Adrenal gland (tissue), 9 donors: ENCODE measurements at regions not wholly inside any gene's neighbourhood (a gene's known extent, or its start where the extent isn't known, plus 50 kb on each side); places are given as distances from the start of the nearest gene placed in this dataset.

Experiments used
- DNase-seq, 7 donors: peaks; one replicate each; pipeline ENCODE4 v3.0.0-alpha.2; 2019 to 2020
- H3K27ac ChIP-seq, 5 donors: fragments of 200-600 bp; sonication (generic) in 4 of 5; 1 replicate in 3 of 5; 2 replicates in 2 of 5; pipeline versions ENCODE4 v1.5.1 to v1.8.0; 2016 to 2020; ENCODE audit warnings: mild to moderate bottlenecking in 1 of 5
- H3K27me3 ChIP-seq: fragments of 200-600 bp; 2 replicates; pipeline ENCODE4 v1.8.0; 2021
- H3K36me3 ChIP-seq, 2 donors: fragments of 200-600 bp; replicated peaks in 1 of 2; 1 replicate in 1 of 2; 2 replicates in 1 of 2; pipeline versions ENCODE4 v1.5.1 to v1.8.0; 2018 to 2022
- H3K4me1 ChIP-seq, 2 donors: fragments of 200-600 bp; replicated peaks in 1 of 2; 1 replicate in 1 of 2; 2 replicates in 1 of 2; pipeline versions ENCODE4 v1.5.1 to v1.8.0; 2018 to 2021
- H3K4me3 ChIP-seq, 4 donors: fragments of 200-600 bp; sonication (generic) in 3 of 4; one replicate each; pipeline ENCODE4 v1.5.1; 2016 to 2018
- H3K9me3 ChIP-seq, 3 donors: fragments of 200-600 bp; sonication (generic) in 1 of 3; replicated peaks in 1 of 3; 1 replicate in 2 of 3; 2 replicates in 1 of 3; pipeline versions ENCODE4 v1.5.1 to v1.8.0; 2016 to 2021
- POLR2A ChIP-seq, 2 donors: fragments of 450-650 bp; IDR thresholded peaks; one replicate each; pipeline ENCODE4 v1.6.1; 2017; ENCODE audit warnings: antibody characterized with exemption in 2 of 2, mild to moderate bottlenecking in 2 of 2, moderate library complexity in 1 of 2
- WGBS, 4 donors: extraction: QIAGEN DNeasy Blood & Tissue Kit in 2 of 4; methylation state at CpG; one replicate each; pipeline versions ENCODE4 v1.1.5 to v1.1.7; 2013 to 2017; 5-methylcytosine and 5-hydroxymethylcytosine counted together
- intact Hi-C, 2 donors: fragments of 100-400 bp; cut with DNase I; formaldehyde crosslinking; loops; one replicate each; pipeline versions ENCODE4 v1.14.1 to v1.15.0; 2022 to 2023
- TF ChIP-seq, protein P1 (sequence below), 6 experiments: fragments of 450-650 bp in 4 of 6; fragments of 200-600 bp in 2 of 6; sonication (generic) in 1 of 6; IDR thresholded peaks; 1 replicate in 5 of 6; 2 replicates in 1 of 6; pipeline versions ENCODE4 v1.5.1 to v1.8.0; 2016 to 2021; ENCODE audit warnings: antibody characterized with exemption in 6 of 6, mild to moderate bottlenecking in 2 of 6, moderate library complexity in 1 of 6
- donor health status: healthy with polysubstance abuse.
- donor health status: Bipolar disorder and iron deficiency.
- donor health status: DM: yes; HTN: yes; CAD: no.
- donor health status: DM: no; HTN: no; CAD: no.
- donor health status: DM: no; HTN: no; CAD: no.

DNA sequence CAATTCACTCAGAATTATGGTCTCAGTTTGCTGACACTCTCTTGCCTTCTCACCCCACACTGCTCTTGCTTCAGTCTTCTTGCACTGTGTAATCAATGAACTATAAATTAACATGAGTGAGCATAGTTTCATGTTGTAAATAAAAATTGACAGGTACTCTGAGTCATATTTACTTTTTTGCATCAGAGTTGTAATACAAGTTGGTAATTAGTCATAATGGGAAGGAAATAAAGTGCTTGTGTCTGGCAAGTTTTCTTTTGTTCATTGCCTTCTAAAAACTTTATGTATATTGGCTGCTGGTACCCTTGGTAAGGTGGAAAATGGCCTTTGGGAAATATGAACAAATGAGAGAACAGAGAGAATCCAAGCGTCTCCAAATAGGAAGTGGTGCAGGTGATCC is 169.3 kb upstream of the MAGI2 start:
- whole genome bisulfite sequencing, 4 donors: 71 to 97% (median 82%) methylated on average over 1 of the region's 1 CpG
- intact Hi-C loops: no loop called here
- Histone ChIP-seq H3K27me3 (no peaks in the 10 kb centered on the region), H3K4me3 (no peak overlapping the region), H3K4me1 (no peaks in the 10 kb centered on the region), H3K36me3 (no peaks in the 10 kb centered on the region), H3K9me3 (no peaks in the 10 kb centered on the region), H3K27ac (no peak overlapping the region)
- TF ChIP-seq, protein P1, sequence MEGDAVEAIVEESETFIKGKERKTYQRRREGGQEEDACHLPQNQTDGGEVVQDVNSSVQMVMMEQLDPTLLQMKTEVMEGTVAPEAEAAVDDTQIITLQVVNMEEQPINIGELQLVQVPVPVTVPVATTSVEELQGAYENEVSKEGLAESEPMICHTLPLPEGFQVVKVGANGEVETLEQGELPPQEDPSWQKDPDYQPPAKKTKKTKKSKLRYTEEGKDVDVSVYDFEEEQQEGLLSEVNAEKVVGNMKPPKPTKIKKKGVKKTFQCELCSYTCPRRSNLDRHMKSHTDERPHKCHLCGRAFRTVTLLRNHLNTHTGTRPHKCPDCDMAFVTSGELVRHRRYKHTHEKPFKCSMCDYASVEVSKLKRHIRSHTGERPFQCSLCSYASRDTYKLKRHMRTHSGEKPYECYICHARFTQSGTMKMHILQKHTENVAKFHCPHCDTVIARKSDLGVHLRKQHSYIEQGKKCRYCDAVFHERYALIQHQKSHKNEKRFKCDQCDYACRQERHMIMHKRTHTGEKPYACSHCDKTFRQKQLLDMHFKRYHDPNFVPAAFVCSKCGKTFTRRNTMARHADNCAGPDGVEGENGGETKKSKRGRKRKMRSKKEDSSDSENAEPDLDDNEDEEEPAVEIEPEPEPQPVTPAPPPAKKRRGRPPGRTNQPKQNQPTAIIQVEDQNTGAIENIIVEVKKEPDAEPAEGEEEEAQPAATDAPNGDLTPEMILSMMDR (IDR thresholded peaks at IDR 0.05): no peak
- no peak for TF ChIP-seq POLR2A (IDR thresholded peaks at IDR 0.05)
- no peak for DNase-seq

GRCh38 chr7:79620291-79620690 is 166.8 kb upstream of the MAGI2 start:
- no peak for DNase-seq
- Histone ChIP-seq H3K9me3 (no peaks in the 10 kb centered on the region), H3K4me3 (no peak overlapping the region), H3K36me3 (no peaks in the 10 kb centered on the region), H3K4me1 (no peaks in the 10 kb centered on the region), H3K27me3 (no peaks in the 10 kb centered on the region), H3K27ac (no peak overlapping the region)
- intact Hi-C loops: no loop called here
- 41 to 64% (median 55%) methylated on average over 1 of the region's 1 CpG for WGBS, 4 donors
- TF ChIP-seq, protein P1 (IDR thresholded peaks at IDR 0.05): no peak
- no peak for TF ChIP-seq POLR2A (IDR thresholded peaks at IDR 0.05)

DNA sequence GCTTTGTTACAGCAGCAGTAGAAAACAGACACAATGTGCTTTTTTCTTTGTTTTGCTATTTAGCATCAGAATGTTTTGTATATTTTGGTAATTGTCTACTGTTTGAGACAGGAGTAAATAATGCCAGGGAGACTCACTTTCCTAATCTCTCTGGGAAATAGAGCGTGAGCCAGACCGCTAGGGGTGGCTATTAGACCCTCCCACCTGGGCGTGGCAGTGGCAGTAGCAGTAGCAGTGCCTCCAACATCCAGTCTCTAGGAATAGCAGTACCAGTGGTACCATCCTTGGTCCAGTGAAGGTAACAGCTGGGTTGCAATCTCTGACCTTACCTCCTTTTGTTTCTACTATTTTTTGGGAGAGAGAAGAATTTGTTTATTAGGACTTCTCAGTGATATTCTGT is 165.7 kb upstream of the MAGI2 start:
- H3K27ac ChIP-seq: no peak overlapping the region
- H3K4me1 ChIP-seq: no peaks in the 10 kb centered on the region
- no peaks in the 10 kb centered on the region for H3K36me3 ChIP-seq
- TF ChIP-seq, protein P1 (IDR thresholded peaks at IDR 0.05): no peak
- no peak for DNase-seq
- 92 to 97% (median 95%) methylated on average over 3 of the region's 3 CpGs for WGBS, 4 donors
- intact Hi-C loops: no loop called here
- H3K9me3 ChIP-seq: no peaks in the 10 kb centered on the region
- no peaks in the 10 kb centered on the region for H3K27me3 ChIP-seq
- no peak overlapping the region for H3K4me3 ChIP-seq

- DNase-seq: no peak
- WGBS, 4 donors: 85 to 92% (median 91%) methylated on average over 7 to 10 of the region's 10 CpGs
- TF ChIP-seq, protein P1 (IDR thresholded peaks at IDR 0.05): no peak
- TF ChIP-seq POLR2A (IDR thresholded peaks at IDR 0.05): no peak
- Histone ChIP-seq H3K9me3 (no peaks in the 10 kb centered on the region), H3K36me3 (no peaks in the 10 kb centered on the region), H3K4me1 (no peaks in the 10 kb centered on the region), H3K27ac (no peak overlapping the region), H3K4me3 (no peak overlapping the region), H3K27me3 (no peaks in the 10 kb centered on the region)
- intact Hi-C loops: no loop called here
Measured at GRCh38 chr7:79615871-79616640, 162.6 kb upstream of the MAGI2 start.
